Calu3 (cell line): ENCODE measurements at regions not wholly inside any gene's neighbourhood (a gene's known extent, or its start where the extent isn't known, plus 50 kb on each side); places are given as distances from the start of the nearest gene placed in this dataset.

Source experiments
- BruUV-seq: library from RNA; stranded (reverse); fragments of 400-500 nt; replicated peaks from 2 replicates; lab custom pipeline; 2021; lab: Mats Ljungman, UMichigan
- CTCF ChIA-PET: fragments of 300-600 bp; sonication (Branson Sonifier 250); formaldehyde crosslinking; loops from one replicate; lab custom pipeline; 2022; ENCODE audit warnings: antibody characterized with exemption; lab: Charles Lee
- DNase-seq: peaks from one replicate; pipeline ENCODE4 v3.0.0; 2022
- H3K27ac Mint-ChIP-seq: one replicate; pipeline ENCODE4 v1.8.0; 2022; ENCODE audit warnings: mixed read lengths; ENCODE audit not compliant: unreplicated experiment
- H3K27me3 Mint-ChIP-seq: one replicate; pipeline ENCODE4 v1.8.0; 2022; ENCODE audit warnings: mixed read lengths; ENCODE audit not compliant: unreplicated experiment
- H3K36me3 Mint-ChIP-seq: one replicate; pipeline ENCODE4 v1.8.0; 2022; ENCODE audit warnings: mild to moderate bottlenecking, moderate library complexity, mixed read lengths; ENCODE audit not compliant: insufficient read depth, unreplicated experiment
- H3K4me1 Mint-ChIP-seq: one replicate; pipeline ENCODE4 v1.8.0; 2022; ENCODE audit warnings: mild to moderate bottlenecking, low read depth, mixed read lengths; ENCODE audit not compliant: unreplicated experiment
- H3K4me3 Mint-ChIP-seq: one replicate; pipeline ENCODE4 v1.8.0; 2022; ENCODE audit warnings: mild to moderate bottlenecking, low read depth, moderate library complexity, mixed read lengths; ENCODE audit not compliant: unreplicated experiment
- H3K9me3 Mint-ChIP-seq: one replicate; pipeline ENCODE4 v1.8.0; 2022; ENCODE audit warnings: low read depth, mixed read lengths; ENCODE audit not compliant: unreplicated experiment
- intact Hi-C: fragments of 100-400 bp; cut with micrococcal nuclease; formaldehyde crosslinking; loops from one replicate; pipeline ENCODE4 v1.10.0; 2022; ENCODE audit not compliant: unreplicated experiment
- TF ChIP-seq, protein P1 (sequence below): fragments of 200-600 bp; IDR thresholded peaks from one replicate; pipeline ENCODE4 v1.8.0; 2022; ENCODE audit warnings: antibody characterized with exemption; ENCODE audit not compliant: unreplicated experiment

DNA sequence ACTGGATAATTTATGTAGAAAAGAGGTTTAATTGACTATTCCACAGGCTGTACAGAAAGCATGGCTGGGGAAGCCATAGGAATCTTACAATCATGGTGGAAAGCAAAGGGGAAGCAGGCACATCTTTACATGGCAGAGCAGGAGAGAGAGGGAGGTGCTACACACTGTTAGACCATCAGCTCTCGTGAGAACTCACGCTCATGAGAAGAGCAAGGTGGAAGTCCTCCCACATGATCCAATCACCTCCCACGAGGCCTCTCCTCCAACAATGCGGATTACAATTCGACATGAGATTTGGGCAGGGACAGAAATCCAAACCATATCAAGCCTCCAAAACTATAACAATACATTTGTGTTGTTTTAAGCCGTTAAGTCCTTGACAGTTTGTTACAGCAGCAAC is 257.1 kb upstream of the KCNG1 start:
- Mint-ChIP-seq H3K4me1 (no peaks in the 10 kb centered on the region), H3K4me3 (no peak overlapping the region), H3K27ac (no peak overlapping the region), H3K27me3 (peaks cover 78% of the 10 kb centered on the region), H3K36me3 (no peaks in the 10 kb centered on the region), H3K9me3 (peaks cover 3% of the 10 kb centered on the region)
- BruUV-seq = no TSS peak
- intact Hi-C loops = no loop called here
- TF ChIP-seq, protein P1, sequence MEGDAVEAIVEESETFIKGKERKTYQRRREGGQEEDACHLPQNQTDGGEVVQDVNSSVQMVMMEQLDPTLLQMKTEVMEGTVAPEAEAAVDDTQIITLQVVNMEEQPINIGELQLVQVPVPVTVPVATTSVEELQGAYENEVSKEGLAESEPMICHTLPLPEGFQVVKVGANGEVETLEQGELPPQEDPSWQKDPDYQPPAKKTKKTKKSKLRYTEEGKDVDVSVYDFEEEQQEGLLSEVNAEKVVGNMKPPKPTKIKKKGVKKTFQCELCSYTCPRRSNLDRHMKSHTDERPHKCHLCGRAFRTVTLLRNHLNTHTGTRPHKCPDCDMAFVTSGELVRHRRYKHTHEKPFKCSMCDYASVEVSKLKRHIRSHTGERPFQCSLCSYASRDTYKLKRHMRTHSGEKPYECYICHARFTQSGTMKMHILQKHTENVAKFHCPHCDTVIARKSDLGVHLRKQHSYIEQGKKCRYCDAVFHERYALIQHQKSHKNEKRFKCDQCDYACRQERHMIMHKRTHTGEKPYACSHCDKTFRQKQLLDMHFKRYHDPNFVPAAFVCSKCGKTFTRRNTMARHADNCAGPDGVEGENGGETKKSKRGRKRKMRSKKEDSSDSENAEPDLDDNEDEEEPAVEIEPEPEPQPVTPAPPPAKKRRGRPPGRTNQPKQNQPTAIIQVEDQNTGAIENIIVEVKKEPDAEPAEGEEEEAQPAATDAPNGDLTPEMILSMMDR = no peak
- DNase-seq = no peak
- CTCF ChIA-PET = no interaction called here

DNA sequence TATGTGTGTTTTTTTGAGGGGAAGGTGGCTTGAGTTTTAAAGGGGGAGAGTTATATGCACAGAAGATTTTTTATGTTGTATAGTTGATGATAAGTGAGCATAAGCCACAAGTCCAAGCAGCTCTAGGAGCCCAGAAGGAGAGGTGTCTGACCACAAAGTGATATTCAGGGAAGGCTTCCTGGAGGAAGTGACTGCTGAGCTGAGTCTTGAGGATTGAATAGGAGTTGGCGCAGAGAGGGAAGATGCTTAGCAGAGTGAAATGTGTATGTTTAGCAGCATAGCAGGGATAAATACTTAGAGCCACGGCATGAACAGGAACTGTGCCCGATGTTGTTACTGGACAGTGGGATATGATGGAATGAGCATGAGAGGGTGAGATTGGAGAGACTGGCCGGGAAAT is 255.1 kb upstream of the KCNG1 start:
- H3K36me3 Mint-ChIP-seq = no peaks in the 10 kb centered on the region
- H3K27me3 Mint-ChIP-seq = peaks cover 81% of the 10 kb centered on the region
- DNase-seq = no peak
- no TSS peak for BruUV-seq
- no peaks in the 10 kb centered on the region for H3K4me1 Mint-ChIP-seq
- intact Hi-C loops = no loop called here
- CTCF ChIA-PET = interaction anchor here (0.6 kb wide), 1 partner anchor 359 kb away, joined by 9 read pairs; no protein-coding TSS in a partner anchor
- no peak overlapping the region for H3K4me3 Mint-ChIP-seq
- TF ChIP-seq, protein P1 = no peak
- H3K27ac Mint-ChIP-seq = no peak overlapping the region
- peaks cover 3% of the 10 kb centered on the region for H3K9me3 Mint-ChIP-seq

DNA sequence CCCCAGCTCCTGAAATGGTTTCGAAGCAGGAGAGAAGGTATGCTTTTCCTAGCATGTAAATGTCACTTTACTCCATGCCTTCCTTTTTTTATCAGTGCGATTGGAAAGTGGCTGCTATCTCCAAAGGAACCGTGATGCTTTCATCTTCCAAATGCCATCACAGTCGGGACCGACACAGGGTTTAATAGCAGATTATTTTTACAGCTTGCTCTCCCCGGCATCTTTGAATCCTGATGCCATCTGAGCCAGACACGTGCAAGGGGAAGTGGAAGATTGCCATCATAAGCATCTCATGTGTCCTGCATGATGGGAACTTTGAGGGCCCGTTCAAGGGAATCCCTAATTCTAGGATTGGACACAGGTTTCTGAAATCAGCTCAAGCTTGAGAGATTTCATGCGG is 253.4 kb upstream of the KCNG1 start:
- Mint-ChIP-seq H3K36me3 (no peaks in the 10 kb centered on the region), H3K4me3 (no peak overlapping the region), H3K27me3 (peaks cover 98% of the 10 kb centered on the region), H3K9me3 (peaks cover 3% of the 10 kb centered on the region), H3K4me1 (no peaks in the 10 kb centered on the region), H3K27ac (no peak overlapping the region)
- DNase-seq = no peak
- intact Hi-C loops = no loop called here
- no TSS peak for BruUV-seq
- TF ChIP-seq, protein P1 = no peak
- CTCF ChIA-PET = interaction anchor here (1.4 kb wide), 1 partner anchor 289 kb away, joined by 4 read pairs; no protein-coding TSS in a partner anchor

DNA sequence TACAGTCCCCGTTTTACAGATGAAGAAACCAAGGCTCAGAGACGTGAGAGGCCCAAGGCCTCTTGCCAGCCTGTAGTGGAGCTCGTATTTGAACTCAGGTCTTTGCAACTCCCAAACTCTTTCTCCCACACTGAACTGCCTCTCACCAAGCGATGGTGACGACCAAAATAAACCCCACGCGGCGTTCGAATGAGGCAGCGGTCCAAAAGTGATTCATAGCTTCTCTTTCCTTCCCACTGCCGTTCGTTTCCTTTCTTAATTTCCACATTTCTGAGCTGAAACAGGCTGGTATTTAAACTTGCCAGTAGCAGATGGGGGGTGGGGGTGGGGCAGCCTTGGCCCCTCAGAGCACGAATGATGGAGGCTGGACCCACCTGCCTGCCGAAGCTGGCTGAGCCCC is 252.9 kb upstream of the KCNG1 start:
- intact Hi-C loops = no loop called here
- H3K4me1 Mint-ChIP-seq = no peaks in the 10 kb centered on the region
- TF ChIP-seq, protein P1 = no peak
- no peak overlapping the region for H3K27ac Mint-ChIP-seq
- no peak overlapping the region for H3K4me3 Mint-ChIP-seq
- no peak for DNase-seq
- BruUV-seq = no TSS peak
- CTCF ChIA-PET = interaction anchor here (0.6 to 1.4 kb wide), 3 partner anchors 14 to 288 kb away, joined by 3 to 4 read pairs (median 4); no protein-coding TSS in a partner anchor
- peaks cover 100% of the 10 kb centered on the region for H3K27me3 Mint-ChIP-seq
- no peaks in the 10 kb centered on the region for H3K36me3 Mint-ChIP-seq
- peaks cover 2% of the 10 kb centered on the region for H3K9me3 Mint-ChIP-seq
